K562 (cell line): ENCODE measurements at regions not wholly inside any gene's neighbourhood (a gene's known extent, or its start where the extent isn't known, plus 50 kb on each side); places are given as distances from the start of the nearest gene placed in this dataset.
A peak's percentile ranks its signal among the peaks of the same experiment; 100 is the strongest.

Experiments used
- ATAC-seq: fragments of 200-7000 bp; cut with Tn5 transposase; 3 replicates; pipeline ENCODE4 v1.9.1; 2020; ENCODE audit warnings: moderate library complexity
- BruUV-seq: library from RNA; stranded (reverse); fragments of 400-500 nt; replicated peaks from 2 replicates; lab custom pipeline; 2021; lab: Mats Ljungman, UMichigan
- CTCF ChIA-PET: fragments of 300-600 bp; formaldehyde crosslinking; extraction: SDS; loops from one replicate; lab custom pipeline; 2021; ENCODE audit warnings: low intra/inter-chr PET ratio; lab: Yijun Ruan, JAX
- POLR2A ChIA-PET: fragments of 300-600, 350-650 bp; sonication (Branson Sonifier 250); formaldehyde crosslinking; extraction: SDS; loops from one replicate; lab custom pipeline; 2021; ENCODE audit warnings: antibody characterized with exemption, inconsistent platforms; lab: Yijun Ruan, JAX
- DNase-seq, 4 experiments: peaks; one replicate each; pipeline versions ENCODE4 v3.0.0 to v3.0.0-alpha.2; 2011 to 2018; ENCODE audit warnings: low spot score in 3 of 4, mixed read lengths in 3 of 4; ENCODE audit errors: extremely low read depth in 1 of 4
- FAIRE-seq: peaks from 2 replicates; lab custom pipeline; 2011; peaks lifted over from hg19 to GRCh38; lab: Jason Lieb, UNC
- H2AFZ ChIP-seq: 2 replicates; pipeline ENCODE4 v1.6.0; 2011; ENCODE audit warnings: low read depth, low read length, control low read depth, inconsistent platforms
- H3K27ac ChIP-seq: fragments of 200-600 bp; 3 replicates; pipeline ENCODE4 v1.8.0; 2011; ENCODE audit warnings: low read depth, mild to moderate bottlenecking, control low read depth, inconsistent platforms, low read length, moderate library complexity, mixed read lengths; ENCODE audit errors: extremely low read depth
- H3K27me3 ChIP-seq, 2 experiments: fragments of 300-600 bp in 1 of 2; 2 replicates in 1 of 2; 3 replicates in 1 of 2; pipeline versions ENCODE4 v1.6.0 to v1.8.0; 2011; ENCODE audit warnings: inconsistent platforms in 2 of 2, low read length in 2 of 2, mild to moderate bottlenecking in 1 of 2, mixed read lengths in 1 of 2, moderate library complexity in 1 of 2; ENCODE audit not compliant: control insufficient read depth in 2 of 2, insufficient read depth in 2 of 2
- H3K36me3 ChIP-seq: fragments of 300-600 bp; 3 replicates; pipeline ENCODE4 v1.8.0; 2011; ENCODE audit warnings: mild to moderate bottlenecking, low read length, inconsistent platforms; ENCODE audit not compliant: control insufficient read depth, insufficient read depth
- H3K4me1 ChIP-seq, 2 experiments: fragments of 200-600 bp in 1 of 2; replicated peaks in 1 of 2; 2 replicates in 1 of 2; 3 replicates in 1 of 2; pipeline versions ENCODE4 v1.5.1 to v1.8.0; 2011; ENCODE audit warnings: inconsistent platforms in 2 of 2, low read length in 2 of 2, mild to moderate bottlenecking in 1 of 2, mixed read lengths in 1 of 2, moderate library complexity in 1 of 2; ENCODE audit not compliant: control insufficient read depth in 2 of 2, insufficient read depth in 2 of 2
- H3K4me2 ChIP-seq: 2 replicates; pipeline ENCODE4 v1.6.1; 2011; ENCODE audit warnings: low read length, control low read depth, inconsistent platforms, mixed read lengths; ENCODE audit not compliant: insufficient read depth
- H3K4me3 ChIP-seq: fragments of 200-600 bp; sonication (generic), shearing (Covaris generic); 2 replicates; pipeline ENCODE4 v1.5.1; 2016; ENCODE audit warnings: control low read depth, inconsistent platforms
- H3K79me2 ChIP-seq: fragments of 200-600 bp; 3 replicates; pipeline ENCODE4 v1.8.0; 2011; ENCODE audit warnings: low read length, inconsistent platforms; ENCODE audit not compliant: control insufficient read depth, insufficient read depth
- H3K9ac ChIP-seq, 2 experiments: 2 replicates each; pipeline versions ENCODE4 v1.6.0 to v1.6.1; 2011; ENCODE audit warnings: low read depth in 2 of 2, low read length in 2 of 2, control low read depth in 1 of 2, inconsistent platforms in 1 of 2, mild to moderate bottlenecking in 1 of 2, mixed read lengths in 1 of 2; ENCODE audit not compliant: insufficient read depth in 1 of 2
- H3K9me1 ChIP-seq: one replicate; pipeline ENCODE4 v1.6.0; 2011; ENCODE audit warnings: inconsistent platforms, mild to moderate bottlenecking, low read length, moderate library complexity; ENCODE audit not compliant: control insufficient read depth, insufficient read depth
- H3K9me3 ChIP-seq: replicated peaks from 2 replicates; pipeline ENCODE4 v1.5.1; 2011; ENCODE audit warnings: low read depth, low read length, inconsistent platforms; ENCODE audit not compliant: control insufficient read depth, insufficient read depth
- H4K20me1 ChIP-seq: replicated peaks from 2 replicates; pipeline ENCODE4 v1.6.1; 2011; ENCODE audit warnings: low read length, inconsistent platforms, mixed read lengths; ENCODE audit not compliant: control insufficient read depth, insufficient read depth
- ATF2 ChIP-seq: sonication (generic); formaldehyde crosslinking; IDR thresholded peaks from 2 replicates; pipeline ENCODE4 v1.8.1; 2022; ENCODE audit warnings: missing genetic modification reagents
- E2F3 ChIP-seq: fragments of 250-450 bp; sonication (Bioruptor Pico); IDR thresholded peaks from 2 replicates; pipeline ENCODE4 v1.4.0; 2020; ENCODE audit warnings: mild to moderate bottlenecking
- GATAD2A ChIP-seq: fragments of 450-650 bp; IDR thresholded peaks from 2 replicates; pipeline ENCODE4 v1.6.1; 2017
- MNT ChIP-seq, 2 experiments: fragments of 450-650 bp; conservative IDR thresholded peaks; 2 replicates each; pipeline ENCODE4 v1.6.1; 2017; ENCODE audit warnings: mild to moderate bottlenecking in 2 of 2, moderate library complexity in 2 of 2
- RBM22 ChIP-seq: fragments of 200-400 bp; formaldehyde crosslinking; IDR thresholded peaks from 2 replicates; pipeline ENCODE4 v1.6.1; 2018; ENCODE audit warnings: low read length, low read depth; ENCODE audit not compliant: poor library complexity, severe bottlenecking
- SNRNP70 ChIP-seq: fragments of 200-400 bp; formaldehyde crosslinking; optimal IDR thresholded peaks from 2 replicates; pipeline ENCODE3; 2017; ENCODE audit warnings: low read depth, low read length
- SRSF1 ChIP-seq: fragments of 200-400 bp; formaldehyde crosslinking; IDR thresholded peaks from 2 replicates; pipeline ENCODE4 v1.6.1; 2017; ENCODE audit warnings: mild to moderate bottlenecking, low read depth, low read length, moderate library complexity
- ZBTB40 ChIP-seq, 2 experiments: fragments of 450-650 bp in 1 of 2; sonication (generic) in 1 of 2; formaldehyde crosslinking in 1 of 2; IDR thresholded peaks; 2 replicates each; pipeline versions ENCODE4 v1.7.1 to v1.9.0; 2016 to 2022; ENCODE audit warnings: inconsistent platforms in 1 of 2, mild to moderate bottlenecking in 1 of 2, missing genetic modification reagents in 1 of 2
- ZFP36 ChIP-seq: fragments of 150-350 bp; IDR thresholded peaks from 2 replicates; pipeline ENCODE4 v1.6.1; 2018; ENCODE audit warnings: low read length, low read depth; ENCODE audit not compliant: partially characterized antibody
- ZKSCAN3 ChIP-seq: fragments of 250-450 bp; sonication (Bioruptor Pico); IDR thresholded peaks from 2 replicates; pipeline ENCODE4 v1.4.0; 2020
- ZNF121 ChIP-seq: sonication (generic); formaldehyde crosslinking; conservative IDR thresholded peaks from 2 replicates; pipeline ENCODE4 v1.8.0; 2022; ENCODE audit warnings: missing genetic modification reagents
- WGBS: fragments of 100-300 bp; shearing (Covaris generic); methylation state at CpG from one replicate; pipeline ENCODE4 v1.1.6; 2016; ENCODE audit warnings: low coverage, mixed read lengths; ENCODE audit not compliant: insufficient coverage; ENCODE audit errors: missing lambda C conversion rate; 5-methylcytosine and 5-hydroxymethylcytosine counted together
- in situ Hi-C: fragments of 300-500 bp; cut with MboI; formaldehyde crosslinking; loops from 4 replicates; pipeline ENCODE4 v1.15.0; 2018; ENCODE audit warnings: inconsistent platforms, mixed read lengths
- intact Hi-C: fragments of 100-400 bp; cut with micrococcal nuclease; formaldehyde crosslinking; loops from 2 replicates; pipeline ENCODE4 v1.14.2; 2022

GRCh38 chr11:110837603-110838002, 125.4 kb upstream of the ARHGAP20 start:
- H3K9me1 ChIP-seq, result no peaks in the 10 kb centered on the region
- H3K9me3 ChIP-seq, result no peaks in the 10 kb centered on the region
- in situ Hi-C loops, result no loop called here
- no peak overlapping the region for H3K4me2 ChIP-seq
- intact Hi-C loops, result no loop called here
- no peaks in the 10 kb centered on the region for H3K4me1 ChIP-seq
- TF ChIP-seq GATAD2A (no peak), ZNF121 (CRISPR knock-in tag) (no peak), ZBTB40 (IDR thresholded peaks at IDR 0.05) (no peak), ZBTB40 (CRISPR knock-in tag; IDR thresholded peaks at IDR 0.05) (no peak), SRSF1 (no peak), RBM22 (no peak), ATF2 (CRISPR knock-in tag) (no peak), ZFP36 (no peak), E2F3 (CRISPR knock-in tag) (no peak), ZKSCAN3 (no peak), MNT (conservative IDR thresholded peaks at IDR 0.05) (no peak), SNRNP70 (no peak)
- ATAC-seq (no peak), DNase-seq (peak in 1 of 4 experiments; percentile 2), FAIRE-seq (no peak)
- no peak overlapping the region for H3K4me3 ChIP-seq
- CTCF ChIA-PET, result no interaction called here
- no peak overlapping the region for H3K27ac ChIP-seq
- BruUV-seq, result no TSS peak
- POLR2A ChIA-PET, result no interaction called here
- H3K79me2 ChIP-seq, result no peaks in the 10 kb centered on the region
- WGBS, result 0% methylated on average over 3 of the region's 3 CpGs
- no peaks in the 10 kb centered on the region for H4K20me1 ChIP-seq
- no peak overlapping the region for H2AFZ ChIP-seq
- no peak overlapping the region for H3K9ac ChIP-seq
- no peaks in the 10 kb centered on the region for H3K27me3 ChIP-seq
- H3K36me3 ChIP-seq, result no peaks in the 10 kb centered on the region
